ENCODE measurements at regions not wholly inside any gene's neighbourhood (a gene's known extent, or its start where the extent isn't known, plus 50 kb on each side); places are given as distances from the start of the nearest gene placed in this dataset.
"Not testable (repeated sequence)": the region's sequence is repeated elsewhere in the genome, so short reads cannot be mapped to it uniquely, and the experiment has no call there.

GRCh38 chr22:34592123-34592740 lies 473.7 kb upstream of the ISX start:
- no peaks in the 10 kb centered on the region for H3K4me1 Mint-ChIP-seq (ENCODE audit: low read depth)
- H3K27ac Mint-ChIP-seq = no peak overlapping the region
- no peak overlapping the region for H3K4me3 Mint-ChIP-seq
- no peaks in the 10 kb centered on the region for H3K36me3 Mint-ChIP-seq (ENCODE audit: low read depth)
- H3K27me3 Mint-ChIP-seq (ENCODE audit: low read depth) = no peaks in the 10 kb centered on the region
- H3K9me3 Mint-ChIP-seq = peaks cover 21% of the 10 kb centered on the region
- no peak for DNase-seq (ENCODE audit: low spot score)

- H3K27me3 Mint-ChIP-seq (ENCODE audit: low read depth) = no peaks in the 10 kb centered on the region
- H3K36me3 Mint-ChIP-seq (ENCODE audit: low read depth) = no peaks in the 10 kb centered on the region
- H3K4me3 Mint-ChIP-seq = no peak overlapping the region
- peaks cover 15% of the 10 kb centered on the region for H3K9me3 Mint-ChIP-seq
- DNase-seq (ENCODE audit: low spot score) = no peak
- no peaks in the 10 kb centered on the region for H3K4me1 Mint-ChIP-seq (ENCODE audit: low read depth)
- no peak overlapping the region for H3K27ac Mint-ChIP-seq
Observed at GRCh38 chr22:34599567-34599966, 466.4 kb upstream of the ISX start.

GRCh38 chr22:34604312-34604711 lies 461.6 kb upstream of the ISX start:
- DNase-seq (ENCODE audit: low spot score) = no peak
- Mint-ChIP-seq H3K27me3 (ENCODE audit: low read depth) (no peaks in the 10 kb centered on the region), H3K4me1 (ENCODE audit: low read depth) (no peaks in the 10 kb centered on the region), H3K9me3 (peaks cover 23% of the 10 kb centered on the region), H3K36me3 (ENCODE audit: low read depth) (no peaks in the 10 kb centered on the region), H3K4me3 (no peak overlapping the region), H3K27ac (no peak overlapping the region)

GRCh38 chr22:34608106-34608505 lies 457.9 kb upstream of the ISX start:
- Mint-ChIP-seq H3K36me3 (ENCODE audit: low read depth) (no peaks in the 10 kb centered on the region), H3K27me3 (ENCODE audit: low read depth) (no peaks in the 10 kb centered on the region), H3K9me3 (peaks cover 30% of the 10 kb centered on the region), H3K4me3 (no peak overlapping the region), H3K4me1 (ENCODE audit: low read depth) (no peaks in the 10 kb centered on the region), H3K27ac (no peak overlapping the region)
- DNase-seq (ENCODE audit: low spot score) = no peak

GRCh38 chr22:34608540-34609115 lies 457.3 kb upstream of the ISX start:
- H3K27me3 Mint-ChIP-seq (ENCODE audit: low read depth) = no peaks in the 10 kb centered on the region
- H3K27ac Mint-ChIP-seq = no peak overlapping the region
- no peak for DNase-seq (ENCODE audit: low spot score)
- H3K9me3 Mint-ChIP-seq = peaks cover 34% of the 10 kb centered on the region
- H3K4me1 Mint-ChIP-seq (ENCODE audit: low read depth) = no peaks in the 10 kb centered on the region
- no peak overlapping the region for H3K4me3 Mint-ChIP-seq
- H3K36me3 Mint-ChIP-seq (ENCODE audit: low read depth) = no peaks in the 10 kb centered on the region

GRCh38 chr22:34609646-34610045 lies 456.3 kb upstream of the ISX start:
- H3K4me3 Mint-ChIP-seq = no peak overlapping the region
- no peak for DNase-seq (ENCODE audit: low spot score)
- no peaks in the 10 kb centered on the region for H3K27me3 Mint-ChIP-seq (ENCODE audit: low read depth)
- no peaks in the 10 kb centered on the region for H3K36me3 Mint-ChIP-seq (ENCODE audit: low read depth)
- no peak overlapping the region for H3K27ac Mint-ChIP-seq
- no peaks in the 10 kb centered on the region for H3K4me1 Mint-ChIP-seq (ENCODE audit: low read depth)
- H3K9me3 Mint-ChIP-seq = peaks cover 36% of the 10 kb centered on the region

- no peak overlapping the region for H3K4me3 Mint-ChIP-seq
- no peaks in the 10 kb centered on the region for H3K36me3 Mint-ChIP-seq (ENCODE audit: low read depth)
- H3K27me3 Mint-ChIP-seq (ENCODE audit: low read depth) = no peaks in the 10 kb centered on the region
- peaks cover 16% of the 10 kb centered on the region for H3K9me3 Mint-ChIP-seq
- no peaks in the 10 kb centered on the region for H3K4me1 Mint-ChIP-seq (ENCODE audit: low read depth)
- DNase-seq (ENCODE audit: low spot score) = no peak
- no peak overlapping the region for H3K27ac Mint-ChIP-seq
Observed at GRCh38 chr22:34620161-34620560, 445.8 kb upstream of the ISX start.

- Mint-ChIP-seq H3K27me3 (ENCODE audit: low read depth) (no peaks in the 10 kb centered on the region), H3K9me3 (peaks cover 16% of the 10 kb centered on the region), H3K4me1 (ENCODE audit: low read depth) (no peaks in the 10 kb centered on the region), H3K4me3 (no peak overlapping the region), H3K36me3 (ENCODE audit: low read depth) (no peaks in the 10 kb centered on the region), H3K27ac (no peak overlapping the region)
- DNase-seq (ENCODE audit: low spot score) = no peak
Observed at GRCh38 chr22:34620832-34621231, 445.1 kb upstream of the ISX start.

- Mint-ChIP-seq H3K4me1 (ENCODE audit: low read depth) (no peaks in the 10 kb centered on the region), H3K27me3 (ENCODE audit: low read depth) (no peaks in the 10 kb centered on the region)
Observed at GRCh38 chr22:34622602-34623001, 443.4 kb upstream of the ISX start.

GRCh38 chr22:34623580-34623979 lies 442.4 kb upstream of the ISX start:
- H3K9me3 Mint-ChIP-seq = peaks cover 25% of the 10 kb centered on the region
- DNase-seq (ENCODE audit: low spot score) = no peak
- H3K27me3 Mint-ChIP-seq (ENCODE audit: low read depth) = no peaks in the 10 kb centered on the region
- no peaks in the 10 kb centered on the region for H3K36me3 Mint-ChIP-seq (ENCODE audit: low read depth)
- no peaks in the 10 kb centered on the region for H3K4me1 Mint-ChIP-seq (ENCODE audit: low read depth)
- no peak overlapping the region for H3K27ac Mint-ChIP-seq
- no peak overlapping the region for H3K4me3 Mint-ChIP-seq

More at GRCh38 chr22:34622602-34623001, 443.4 kb upstream of the ISX start:
- Mint-ChIP-seq H3K4me3 (no peak overlapping the region), H3K27ac (no peak overlapping the region), H3K36me3 (ENCODE audit: low read depth) (no peaks in the 10 kb centered on the region), H3K9me3 (peaks cover 21% of the 10 kb centered on the region)
- DNase-seq (ENCODE audit: low spot score) = no peak

GRCh38 chr22:34625892-34626291 lies 440.1 kb upstream of the ISX start:
- not testable (repeated sequence) for DNase-seq (ENCODE audit: low spot score); H3K27ac Mint-ChIP-seq; H3K4me3 Mint-ChIP-seq; H3K27me3 Mint-ChIP-seq (ENCODE audit: low read depth); H3K4me1 Mint-ChIP-seq (ENCODE audit: low read depth); H3K36me3 Mint-ChIP-seq (ENCODE audit: low read depth)
- H3K9me3 Mint-ChIP-seq = peaks cover 25% of the 10 kb centered on the region

GRCh38 chr22:34638128-34638527 lies 427.8 kb upstream of the ISX start:
- Mint-ChIP-seq H3K27me3 (ENCODE audit: low read depth) (no peaks in the 10 kb centered on the region), H3K36me3 (ENCODE audit: low read depth) (no peaks in the 10 kb centered on the region), H3K4me1 (ENCODE audit: low read depth) (no peaks in the 10 kb centered on the region), H3K9me3 (peaks cover 17% of the 10 kb centered on the region), H3K4me3 (no peak overlapping the region), H3K27ac (no peak overlapping the region)
- DNase-seq (ENCODE audit: low spot score) = no peak

GRCh38 chr22:34639911-34640310 lies 426.0 kb upstream of the ISX start:
- peaks cover 17% of the 10 kb centered on the region for H3K9me3 Mint-ChIP-seq
- H3K27me3 Mint-ChIP-seq (ENCODE audit: low read depth) = no peaks in the 10 kb centered on the region
- no peaks in the 10 kb centered on the region for H3K36me3 Mint-ChIP-seq (ENCODE audit: low read depth)
- H3K27ac Mint-ChIP-seq = no peak overlapping the region
- no peak for DNase-seq (ENCODE audit: low spot score)
- no peak overlapping the region for H3K4me3 Mint-ChIP-seq
- no peaks in the 10 kb centered on the region for H3K4me1 Mint-ChIP-seq (ENCODE audit: low read depth)

- no peaks in the 10 kb centered on the region for H3K27me3 Mint-ChIP-seq (ENCODE audit: low read depth)
- no peak for DNase-seq (ENCODE audit: low spot score)
- H3K4me1 Mint-ChIP-seq (ENCODE audit: low read depth) = no peaks in the 10 kb centered on the region
Observed at GRCh38 chr22:34645375-34645774, 420.6 kb upstream of the ISX start.

GRCh38 chr22:34669001-34669400 lies 397.0 kb upstream of the ISX start:
- Mint-ChIP-seq H3K4me3 (no peak overlapping the region), H3K27me3 (ENCODE audit: low read depth) (no peaks in the 10 kb centered on the region), H3K4me1 (ENCODE audit: low read depth) (no peaks in the 10 kb centered on the region), H3K9me3 (peaks cover 23% of the 10 kb centered on the region), H3K36me3 (ENCODE audit: low read depth) (no peaks in the 10 kb centered on the region), H3K27ac (no peak overlapping the region)
- DNase-seq (ENCODE audit: low spot score) = no peak

More at GRCh38 chr22:34645375-34645774, 420.6 kb upstream of the ISX start:
- no peak overlapping the region for H3K27ac Mint-ChIP-seq
- H3K4me3 Mint-ChIP-seq = no peak overlapping the region
- peaks cover 8% of the 10 kb centered on the region for H3K9me3 Mint-ChIP-seq
- H3K36me3 Mint-ChIP-seq (ENCODE audit: low read depth) = no peaks in the 10 kb centered on the region

All from T-helper 2 cell treated with Interferon-gamma antibody and Interleukin-4, amounts not matched to agents 5 μg/mL and 100 μg/mL, for 36 hours (primary cell).